Neuronal stem cell (in vitro differentiated cells): ENCODE measurements at regions not wholly inside any gene's neighbourhood (a gene's known extent, or its start where the extent isn't known, plus 50 kb on each side); places are given as distances from the start of the nearest gene placed in this dataset.
"Not testable (repeated sequence)": the region's sequence is repeated elsewhere in the genome, so short reads cannot be mapped to it uniquely, and the experiment has no call there.

Experiments
- DNase-seq: peaks from one replicate; pipeline ENCODE4 v3.0.0-alpha.2; 2013; ENCODE audit warnings: low spot score
- H2AFZ ChIP-seq: one replicate; pipeline ENCODE4 v1.6.1; 2013; ENCODE audit warnings: mild to moderate bottlenecking, low read length, inconsistent platforms
- H2AK5ac ChIP-seq: 2 replicates; pipeline ENCODE4 v1.6.1; 2013; ENCODE audit warnings: low read depth, mild to moderate bottlenecking, inconsistent platforms, low read length, moderate library complexity, mixed read lengths
- H2BK120ac ChIP-seq: 2 replicates; pipeline ENCODE4 v1.6.1; 2013; ENCODE audit warnings: low read depth, mild to moderate bottlenecking, inconsistent platforms, low read length, moderate library complexity, mixed read lengths
- H2BK12ac ChIP-seq: one replicate; pipeline ENCODE4 v1.6.1; 2013; ENCODE audit warnings: low read length, inconsistent platforms
- H2BK15ac ChIP-seq: 2 replicates; pipeline ENCODE4 v1.6.1; 2013; ENCODE audit warnings: mild to moderate bottlenecking, low read length, inconsistent platforms, mixed read lengths
- H2BK5ac ChIP-seq: one replicate; pipeline ENCODE4 v1.6.1; 2013; ENCODE audit warnings: inconsistent platforms, mild to moderate bottlenecking, low read length, moderate library complexity
- H3K14ac ChIP-seq: one replicate; pipeline ENCODE4 v1.6.1; 2013; ENCODE audit warnings: low read length, inconsistent platforms
- H3K18ac ChIP-seq: 2 replicates; pipeline ENCODE4 v1.6.1; 2013; ENCODE audit warnings: low read length, inconsistent platforms
- H3K23ac ChIP-seq: 2 replicates; pipeline ENCODE4 v1.6.1; 2013; ENCODE audit warnings: low read depth, mild to moderate bottlenecking, mixed read lengths, low read length, inconsistent platforms; ENCODE audit not compliant: poor library complexity
- H3K27ac ChIP-seq: replicated peaks from 3 replicates; pipeline ENCODE4 v1.5.1; 2013; ENCODE audit warnings: low read length, inconsistent platforms
- H3K27me3 ChIP-seq, 3 experiments: 2 replicates each; pipeline ENCODE4 v1.6.1; 2013; ENCODE audit warnings: low read length in 3 of 3, mild to moderate bottlenecking in 2 of 3, inconsistent platforms in 1 of 3, low read depth in 1 of 3, mixed read lengths in 1 of 3, moderate library complexity in 1 of 3; ENCODE audit not compliant: control insufficient read depth in 3 of 3, insufficient read depth in 3 of 3
- H3K36me3 ChIP-seq, 2 donors: replicated peaks in 1 of 2; 2 replicates each; pipeline ENCODE4 v1.6.1; 2013; ENCODE audit warnings: low read length in 2 of 2; ENCODE audit not compliant: control insufficient read depth in 2 of 2, insufficient read depth in 2 of 2
- H3K4ac ChIP-seq: 2 replicates; pipeline ENCODE4 v1.6.1; 2013; ENCODE audit warnings: inconsistent platforms, mild to moderate bottlenecking, low read length, moderate library complexity
- H3K4me1 ChIP-seq, 2 donors: 1 replicate in 1 of 2; 2 replicates in 1 of 2; pipeline ENCODE4 v1.6.1; 2013; ENCODE audit warnings: low read length in 2 of 2, low read depth in 1 of 2; ENCODE audit not compliant: control insufficient read depth in 2 of 2, insufficient read depth in 1 of 2
- H3K4me2 ChIP-seq: one replicate; pipeline ENCODE4 v1.6.1; 2013; ENCODE audit warnings: mild to moderate bottlenecking, low read length, inconsistent platforms; ENCODE audit not compliant: insufficient read depth, poor library complexity, severe bottlenecking
- H3K4me3 ChIP-seq, 2 donors: 2 replicates each; pipeline ENCODE4 v1.5.1; 2013; ENCODE audit warnings: low read length in 2 of 2, mild to moderate bottlenecking in 2 of 2, inconsistent platforms in 1 of 2, moderate library complexity in 1 of 2
- H3K79me1 ChIP-seq: one replicate; pipeline ENCODE4 v1.6.1; 2013; ENCODE audit warnings: low read depth, mild to moderate bottlenecking, inconsistent platforms, low read length, moderate library complexity
- H3K9ac ChIP-seq: one replicate; pipeline ENCODE4 v1.6.1; 2013; ENCODE audit warnings: mild to moderate bottlenecking, low read depth, low read length, inconsistent platforms; ENCODE audit not compliant: poor library complexity
- H3K9me3 ChIP-seq, 2 donors: replicated peaks in 1 of 2; 2 replicates each; pipeline versions ENCODE3 to v1.6.1; 2013; ENCODE audit warnings: low read length in 2 of 2, mild to moderate bottlenecking in 2 of 2, inconsistent platforms in 1 of 2, low read depth in 1 of 2, mixed read lengths in 1 of 2, moderate library complexity in 1 of 2; ENCODE audit not compliant: control insufficient read depth in 2 of 2, insufficient read depth in 1 of 2
- H4K8ac ChIP-seq: one replicate; pipeline ENCODE4 v1.6.1; 2013; ENCODE audit warnings: low read depth, mild to moderate bottlenecking, inconsistent platforms, low read length, moderate library complexity
- H4K91ac ChIP-seq: one replicate; pipeline ENCODE4 v1.6.1; 2013; ENCODE audit warnings: low read length, low read depth, mild to moderate bottlenecking, inconsistent platforms; ENCODE audit not compliant: poor library complexity
- WGBS, 2 donors: extraction: QIAGEN DNeasy Blood & Tissue Kit; methylation state at CpG; one replicate each; pipeline ENCODE4 v1.1.7; 2013; ENCODE audit warnings: missing lambda C conversion rate in 2 of 2, mixed read lengths in 1 of 2; ENCODE audit not compliant: insufficient read length in 2 of 2, insufficient replicate concordance in 1 of 2; ENCODE audit errors: extremely low coverage in 2 of 2; 5-methylcytosine and 5-hydroxymethylcytosine counted together

DNA sequence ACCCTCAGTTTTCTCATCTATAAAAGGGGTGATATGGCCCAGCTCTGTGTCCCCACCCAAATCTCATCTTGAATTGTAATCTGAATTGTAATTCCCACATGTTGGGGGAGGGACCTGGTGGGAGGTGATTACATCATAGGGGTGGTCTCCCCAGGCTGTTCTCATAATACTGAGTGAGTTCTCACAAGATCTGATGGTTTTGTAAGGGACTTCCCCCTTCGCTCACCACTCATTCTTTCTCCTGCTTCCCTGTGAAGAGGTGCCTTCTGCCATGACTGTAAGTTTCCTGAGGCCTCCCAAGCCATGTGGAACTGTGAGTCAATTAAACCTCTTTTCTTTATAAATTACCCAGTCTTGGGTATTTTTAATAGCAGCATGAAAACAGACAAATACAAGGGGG is 61.1 kb upstream of the ALX4 start:
- H3K4me3 ChIP-seq: not testable (repeated sequence)

DNA sequence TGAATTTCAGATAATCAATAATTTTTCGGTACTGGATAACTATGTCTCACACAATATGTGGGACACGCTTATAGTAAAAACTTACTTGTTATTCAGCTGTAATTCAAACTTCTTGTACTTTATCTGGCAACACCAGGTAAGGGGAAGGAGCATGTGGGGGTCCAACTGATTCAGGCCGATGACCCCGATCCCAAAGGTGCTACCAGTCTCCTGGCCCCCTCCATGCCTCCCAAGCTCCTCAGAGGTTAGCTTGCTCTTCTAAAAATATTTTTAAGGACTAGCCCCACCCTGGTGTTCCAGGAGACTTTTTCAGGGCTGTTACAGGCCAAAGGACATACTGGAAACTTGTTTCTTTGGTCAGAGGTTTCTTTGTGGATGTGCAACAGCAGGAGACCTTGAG is 61.8 kb upstream of the ALX4 start:
- Histone ChIP-seq H3K4ac (no peak overlapping the region), H3K14ac (no peak overlapping the region), H3K79me1 (no peaks in the 10 kb centered on the region), H3K23ac (no peak overlapping the region), H2BK15ac (no peak overlapping the region), H3K4me1 (peaks cover 0 to 5% of the 10 kb centered on the region in 2 donors), H4K91ac (no peak overlapping the region), H2BK12ac (no peak overlapping the region), H2BK5ac (no peak overlapping the region), H3K4me3 (no peak overlapping the region), H2BK120ac (no peak overlapping the region), H2AK5ac (no peak overlapping the region), H3K36me3 (no peaks in the 10 kb centered on the region), H3K9me3 (peaks cover 0 to 2% of the 10 kb centered on the region in 2 donors), H3K9ac (no peak overlapping the region), H3K27ac (no peak overlapping the region), H3K4me2 (no peak overlapping the region), H4K8ac (no peak overlapping the region), H3K27me3 (no peaks in the 10 kb centered on the region), H3K18ac (no peak overlapping the region), H2AFZ (no peak overlapping the region)
- no CpG with 5 or more reads among the region's 4 CpGs for WGBS, 2 donors
- no peak for DNase-seq

More for the DNA sequence above, 61.1 kb upstream of the ALX4 start:
- H4K8ac ChIP-seq, DNase-seq, H2AFZ ChIP-seq, H2AK5ac ChIP-seq, H3K4me1 ChIP-seq, H3K18ac ChIP-seq, H3K4me2 ChIP-seq, H3K9me3 ChIP-seq, H3K27ac ChIP-seq, H2BK5ac ChIP-seq, H2BK15ac ChIP-seq, H3K23ac ChIP-seq, H3K36me3 ChIP-seq, H3K14ac ChIP-seq, H3K4ac ChIP-seq, H3K79me1 ChIP-seq, H3K27me3 ChIP-seq, H3K9ac ChIP-seq, H2BK12ac ChIP-seq, H2BK120ac ChIP-seq, H4K91ac ChIP-seq: not testable (repeated sequence)
- no CpG with 5 or more reads among the region's 1 CpG for WGBS, 2 donors

- H3K4me1 ChIP-seq: peaks cover 0 to 3% of the 10 kb centered on the region in 2 donors
- H4K8ac ChIP-seq: no peak overlapping the region
- no peak overlapping the region for H2AFZ ChIP-seq
- H3K9ac ChIP-seq: no peak overlapping the region
- H2BK12ac ChIP-seq: no peak overlapping the region
- H3K4me2 ChIP-seq: no peak overlapping the region
- no peaks in the 10 kb centered on the region for H3K27me3 ChIP-seq
- H2BK15ac ChIP-seq: no peak overlapping the region
- no CpG with 5 or more reads among the region's 3 CpGs for WGBS, 2 donors
- H3K14ac ChIP-seq: no peak overlapping the region
- no peaks in the 10 kb centered on the region for H3K79me1 ChIP-seq
- H3K27ac ChIP-seq: no peak overlapping the region
- no peak overlapping the region for H4K91ac ChIP-seq
- no peaks in the 10 kb centered on the region for H3K36me3 ChIP-seq
- H3K18ac ChIP-seq: no peak overlapping the region
- peaks cover 0 to 2% of the 10 kb centered on the region in 2 donors for H3K9me3 ChIP-seq
- H3K4ac ChIP-seq: no peak overlapping the region
- no peak for DNase-seq
- H3K23ac ChIP-seq: no peak overlapping the region
- no peak overlapping the region for H3K4me3 ChIP-seq
- no peak overlapping the region for H2AK5ac ChIP-seq
- no peak overlapping the region for H2BK120ac ChIP-seq
- H2BK5ac ChIP-seq: no peak overlapping the region
Observed at GRCh38 chr11:44372989-44373388, 63.0 kb upstream of the ALX4 start.

GRCh38 chr11:44374001-44374400 is 64.1 kb upstream of the ALX4 start:
- H2AK5ac ChIP-seq: no peak overlapping the region
- no peak overlapping the region for H2BK120ac ChIP-seq
- H3K4me3 ChIP-seq: no peak overlapping the region

More at GRCh38 chr11:44374001-44374400, 64.1 kb upstream of the ALX4 start:
- Histone ChIP-seq H2AFZ (no peak overlapping the region), H4K8ac (no peak overlapping the region), H2BK15ac (no peak overlapping the region), H3K4me1 (peaks cover 0 to 3% of the 10 kb centered on the region in 2 donors), H3K27me3 (no peaks in the 10 kb centered on the region), H3K9me3 (peaks cover 0 to 2% of the 10 kb centered on the region in 2 donors), H3K79me1 (no peaks in the 10 kb centered on the region), H3K36me3 (no peaks in the 10 kb centered on the region), H3K23ac (no peak overlapping the region), H4K91ac (no peak overlapping the region), H3K4me2 (no peak overlapping the region), H3K4ac (no peak overlapping the region), H2BK5ac (no peak overlapping the region), H3K9ac (no peak overlapping the region), H3K14ac (no peak overlapping the region), H3K18ac (no peak overlapping the region), H2BK12ac (no peak overlapping the region), H3K27ac (no peak overlapping the region)
- no peak for DNase-seq
